Common myeloid progenitor, CD34-positive (primary cell): ENCODE measurements at regions not wholly inside any gene's neighbourhood (a gene's known extent, or its start where the extent isn't known, plus 50 kb on each side); places are given as distances from the start of the nearest gene placed in this dataset.
A peak's percentile ranks its signal among the peaks of the same experiment; 100 is the strongest.

Experiments used
- CTCF ChIA-PET: fragments of 350-600 bp; sonication (Branson Sonifier 250); formaldehyde crosslinking; loops from one replicate; lab custom pipeline; 2021; ENCODE audit warnings: antibody characterized with exemption; lab: Charles Lee
- POLR2A ChIA-PET: fragments of 350-600 bp; sonication (Branson Sonifier 250); formaldehyde crosslinking; loops from one replicate; lab custom pipeline; 2021; ENCODE audit warnings: antibody characterized with exemption; lab: Charles Lee
- DNase-seq, 3 donors: peaks; one replicate each; pipeline versions ENCODE4 v3.0.0 to v3.0.0-alpha.2; 2013
- H3K27ac ChIP-seq, 2 experiments: 1 replicate in 1 of 2; 2 replicates in 1 of 2; pipeline ENCODE4 v1.7.0; 2013; ENCODE audit warnings: inconsistent platforms in 2 of 2, low read length in 2 of 2, mild to moderate bottlenecking in 2 of 2, low read depth in 1 of 2, moderate library complexity in 1 of 2; ENCODE audit not compliant: severe bottlenecking in 2 of 2, insufficient read depth in 1 of 2, poor library complexity in 1 of 2
- H3K27me3 ChIP-seq, 5 experiments: replicated peaks in 2 of 5; 1 replicate in 3 of 5; 2 replicates in 2 of 5; pipeline versions ENCODE4 v1.6.1 to v1.7.0; 2013; ENCODE audit warnings: low read length in 4 of 5, mild to moderate bottlenecking in 2 of 5, moderate library complexity in 2 of 5, inconsistent platforms in 1 of 5; ENCODE audit not compliant: insufficient read depth in 5 of 5, control insufficient read depth in 4 of 5
- H3K36me3 ChIP-seq, 4 experiments: 1 replicate in 2 of 4; 2 replicates in 2 of 4; pipeline versions ENCODE4 v1.6.1 to v1.7.0; 2013; ENCODE audit warnings: low read length in 3 of 4, control low read depth in 1 of 4, mild to moderate bottlenecking in 1 of 4; ENCODE audit not compliant: control insufficient read depth in 4 of 4, insufficient read depth in 4 of 4
- H3K4me1 ChIP-seq, 4 experiments: 1 replicate in 3 of 4; 2 replicates in 1 of 4; pipeline versions ENCODE4 v1.6.1 to v1.7.1; 2013; ENCODE audit warnings: low read length in 3 of 4, mild to moderate bottlenecking in 3 of 4, control low read depth in 1 of 4, inconsistent platforms in 1 of 4, moderate library complexity in 1 of 4; ENCODE audit not compliant: control insufficient read depth in 4 of 4, insufficient read depth in 4 of 4; ENCODE audit errors: control extremely low read depth in 1 of 4
- H3K4me3 ChIP-seq, 7 experiments: 1 replicate in 4 of 7; 2 replicates in 3 of 7; pipeline versions ENCODE4 v1.5.1 to v1.7.0; 2013; ENCODE audit warnings: mild to moderate bottlenecking in 7 of 7, low read length in 6 of 7, moderate library complexity in 6 of 7, inconsistent platforms in 2 of 7, low read depth in 2 of 7, control low read depth in 1 of 7; ENCODE audit not compliant: insufficient read depth in 4 of 7, control insufficient read depth in 1 of 7; ENCODE audit errors: extremely low read depth in 1 of 7
- H3K9me3 ChIP-seq, 5 experiments: 1 replicate in 4 of 5; 2 replicates in 1 of 5; pipeline versions ENCODE4 v1.6.1 to v1.7.1; 2013; ENCODE audit warnings: low read length in 4 of 5, mild to moderate bottlenecking in 2 of 5, inconsistent platforms in 1 of 5, low read depth in 1 of 5, moderate library complexity in 1 of 5; ENCODE audit not compliant: control insufficient read depth in 4 of 5, insufficient read depth in 2 of 5; ENCODE audit errors: control extremely low read depth in 1 of 5
- WGBS: methylation state at CpG from one replicate; pipeline ENCODE4 v1.1.5; 2013; ENCODE audit not compliant: insufficient coverage; 5-methylcytosine and 5-hydroxymethylcytosine counted together

DNA sequence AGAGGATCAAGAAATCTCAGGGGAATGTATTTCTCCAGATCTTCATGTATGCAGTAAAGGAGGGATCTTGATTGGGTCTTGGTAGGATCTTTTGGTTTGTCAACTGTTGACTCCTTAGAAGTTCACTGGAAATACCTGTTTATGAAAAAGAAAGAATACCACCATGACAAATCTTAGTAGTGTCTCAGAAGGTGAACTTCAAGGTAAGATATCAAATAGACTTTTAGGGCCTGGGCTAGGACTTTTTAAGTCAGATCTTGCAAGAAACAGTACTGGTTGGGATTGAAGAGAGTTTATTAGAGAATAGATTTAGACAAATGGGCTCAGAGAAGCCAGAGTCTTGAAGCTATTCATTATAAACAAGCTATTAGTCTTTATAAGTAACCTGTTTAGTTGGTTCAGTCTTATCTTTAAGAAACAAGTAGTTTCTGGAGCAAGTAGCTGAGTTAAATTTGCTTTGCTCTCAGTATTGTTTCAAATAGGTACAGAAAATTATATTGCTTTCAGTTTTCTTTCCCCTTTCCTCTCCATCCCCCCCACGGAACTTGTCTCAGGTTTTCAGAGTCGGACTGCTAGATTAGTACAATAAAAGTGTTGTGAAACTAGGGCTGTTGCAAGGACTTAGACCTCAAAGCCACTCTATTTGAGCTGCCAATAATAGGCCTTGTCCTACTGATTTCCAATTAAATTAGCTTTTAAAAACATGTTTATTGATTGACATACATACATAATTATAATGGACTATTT is 529.1 kb upstream of the CITED2 start:
- peak in 1 of 3 donors; percentile 8 for DNase-seq
- WGBS: no CpG with 5 or more reads among the region's 2 CpGs
- H3K27me3 ChIP-seq: no peaks in the 10 kb centered on the region
- no peak overlapping the region for H3K4me3 ChIP-seq
- H3K27ac ChIP-seq: no peak overlapping the region
- CTCF ChIA-PET: no interaction called here
- H3K4me1 ChIP-seq: no peaks in the 10 kb centered on the region
- POLR2A ChIA-PET: no interaction called here
- H3K36me3 ChIP-seq: no peaks in the 10 kb centered on the region
- no peaks in the 10 kb centered on the region for H3K9me3 ChIP-seq

DNA sequence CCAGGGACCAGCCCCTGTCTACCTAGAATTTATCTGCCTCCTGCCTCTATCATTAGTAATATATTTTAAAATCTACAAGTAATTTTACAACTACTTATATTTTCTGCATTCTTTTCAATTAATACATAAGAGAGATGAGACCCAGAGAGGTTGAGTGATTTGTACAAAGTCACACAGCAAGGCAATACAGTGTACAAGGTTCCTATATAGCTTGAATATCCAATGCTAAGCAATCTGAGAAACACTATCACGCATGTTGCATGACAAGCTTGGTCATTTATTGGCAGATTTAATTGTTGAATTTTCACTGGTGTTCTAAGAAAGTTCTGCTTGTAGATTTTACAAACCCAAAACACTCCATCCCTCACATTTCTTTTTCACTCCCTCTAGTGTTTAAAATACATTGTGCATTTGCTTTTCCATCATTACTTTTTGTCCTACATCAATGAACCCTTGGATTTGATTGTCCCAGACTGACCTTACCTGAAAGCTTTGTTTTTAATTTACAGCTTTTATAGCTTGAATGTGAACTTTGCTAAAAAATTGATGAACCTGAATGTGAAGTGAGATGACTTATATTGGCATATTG is 520.9 kb upstream of the CITED2 start:
- H3K4me3 ChIP-seq: no peak overlapping the region
- H3K36me3 ChIP-seq: no peaks in the 10 kb centered on the region
- ChIA-PET CTCF (interaction anchor here (0.6 to 1.3 kb wide), 3 partner anchors 12 to 249 kb away, joined by 3 to 5 read pairs (median 3); no protein-coding TSS in a partner anchor), POLR2A (no interaction called here)
- no peaks in the 10 kb centered on the region for H3K4me1 ChIP-seq
- peak; percentile 9 to 14 (median 10) for DNase-seq
- no peak overlapping the region for H3K27ac ChIP-seq
- H3K27me3 ChIP-seq: no peaks in the 10 kb centered on the region
- WGBS: no CpG with 5 or more reads among the region's 1 CpG
- H3K9me3 ChIP-seq: peaks cover 0 to 4% (median 2%) of the 10 kb centered on the region in 5 experiments

DNA sequence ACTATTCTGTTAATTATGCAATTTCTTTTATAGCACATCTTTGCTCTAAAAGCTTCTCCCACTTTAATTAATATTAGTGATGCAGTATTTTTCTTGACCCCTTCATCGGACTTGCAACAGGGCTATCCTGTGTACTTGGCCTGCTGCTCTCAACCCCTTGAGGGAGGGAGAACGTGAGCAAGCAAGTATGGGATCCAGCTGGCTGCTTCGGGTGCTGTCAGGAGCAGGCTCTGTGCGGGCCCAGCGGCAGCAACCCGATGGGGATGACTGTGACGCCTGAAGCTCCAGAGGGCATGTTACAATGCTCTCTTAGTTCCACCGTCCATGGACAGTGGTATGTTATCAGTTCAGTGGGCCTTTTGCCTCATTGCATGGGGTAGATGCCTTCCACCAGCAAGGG is 519.8 kb upstream of the CITED2 start:
- H3K9me3 ChIP-seq: peaks cover 0 to 4% (median 2%) of the 10 kb centered on the region in 5 experiments
- ChIA-PET CTCF (interaction anchor here (1.3 kb wide), 1 partner anchor 11 kb away, joined by 5 read pairs; no protein-coding TSS in a partner anchor), POLR2A (no interaction called here)
- H3K27ac ChIP-seq: no peak overlapping the region
- no peak for DNase-seq
- 100% methylated on average over 8 of the region's 8 CpGs for WGBS
- H3K4me3 ChIP-seq: no peak overlapping the region
- H3K4me1 ChIP-seq: no peaks in the 10 kb centered on the region
- no peaks in the 10 kb centered on the region for H3K36me3 ChIP-seq
- no peaks in the 10 kb centered on the region for H3K27me3 ChIP-seq

DNA sequence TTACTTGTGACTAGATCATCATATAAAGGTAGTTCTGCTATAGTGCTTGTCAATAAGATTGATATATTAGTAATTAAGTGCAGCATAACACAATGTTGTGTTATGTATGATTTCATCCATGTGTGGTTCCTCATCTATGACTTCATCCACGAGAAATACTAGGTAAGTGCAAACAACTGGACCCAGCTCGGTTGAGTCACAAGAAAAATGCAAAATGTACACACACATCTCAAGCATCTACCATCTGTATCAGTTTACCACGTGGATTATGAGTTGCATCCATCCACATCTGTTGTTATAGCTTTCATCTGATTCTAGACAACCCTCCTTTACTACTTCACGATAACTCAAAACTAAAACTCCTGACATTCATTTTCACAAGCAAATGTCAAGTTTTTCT is 517.0 kb upstream of the CITED2 start:
- Histone ChIP-seq H3K4me1 (no peaks in the 10 kb centered on the region), H3K4me3 (no peak overlapping the region), H3K36me3 (no peaks in the 10 kb centered on the region), H3K27me3 (no peaks in the 10 kb centered on the region), H3K9me3 (peaks cover 0 to 4% (median 2%) of the 10 kb centered on the region in 5 experiments), H3K27ac (no peak overlapping the region)
- ChIA-PET POLR2A (no interaction called here), CTCF (interaction anchor here (1.1 kb wide), 1 partner anchor 521 kb away, joined by 3 read pairs; no protein-coding TSS in a partner anchor)
- no peak for DNase-seq
- 92% methylated on average over 2 of the region's 4 CpGs for WGBS

DNA sequence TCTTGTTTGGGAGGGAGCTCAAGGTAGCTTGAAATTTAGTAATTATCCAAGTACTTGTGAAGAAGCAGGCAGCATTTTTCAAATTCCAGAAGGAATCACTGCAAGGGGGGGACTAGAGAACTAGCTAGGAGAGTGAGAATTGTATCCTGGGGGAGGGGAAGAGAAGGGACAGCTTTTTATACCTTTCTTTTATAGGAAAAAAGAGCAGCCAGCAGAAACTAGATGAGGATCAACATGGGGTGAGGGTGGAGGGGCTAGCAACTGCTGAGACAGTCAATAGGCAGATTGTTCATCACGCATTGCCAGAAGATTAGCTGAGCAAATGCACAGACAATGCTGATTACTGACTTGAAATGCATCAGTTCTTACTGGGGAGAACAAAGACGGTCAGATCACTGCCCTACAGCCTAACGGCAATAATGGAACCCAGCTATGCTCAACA is 514.3 kb upstream of the CITED2 start:
- Histone ChIP-seq H3K4me3 (no peak overlapping the region), H3K36me3 (no peaks in the 10 kb centered on the region), H3K27ac (no peak overlapping the region), H3K9me3 (peaks cover 0 to 2% (median 0%) of the 10 kb centered on the region in 5 experiments), H3K4me1 (peaks cover 0 to 6% (median 0%) of the 10 kb centered on the region in 4 experiments), H3K27me3 (no peaks in the 10 kb centered on the region)
- CTCF ChIA-PET: interaction anchor here (0.8 to 1.7 kb wide), 4 partner anchors 12 to 359 kb away, joined by 3 to 5 read pairs (median 3); no protein-coding TSS in a partner anchor
- POLR2A ChIA-PET: no interaction called here
- 94% methylated on average over 2 of the region's 3 CpGs for WGBS
- DNase-seq: no peak

DNA sequence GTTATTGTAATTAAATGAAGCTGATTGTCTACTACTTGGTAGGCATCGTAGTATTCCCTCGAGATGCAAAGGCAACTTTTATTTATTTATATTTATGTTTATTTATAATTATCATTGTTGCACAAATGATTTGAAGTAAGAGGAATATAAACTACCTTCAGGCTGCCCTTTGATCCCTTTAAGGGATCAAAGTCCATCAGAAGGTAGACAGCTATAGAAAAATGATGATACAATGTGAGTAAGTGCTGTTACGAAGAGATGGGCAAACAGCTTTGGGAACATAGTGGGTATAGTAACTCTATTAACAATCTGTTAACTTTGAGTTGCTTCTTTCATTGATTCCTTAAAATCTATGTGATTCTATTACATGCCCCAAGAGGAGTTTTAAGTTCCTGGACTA is 512.8 kb upstream of the CITED2 start:
- H3K4me1 ChIP-seq: peaks cover 2 to 21% (median 7%) of the 10 kb centered on the region in 4 experiments
- no peak overlapping the region for H3K27ac ChIP-seq
- CTCF ChIA-PET: interaction anchor here (1.7 kb wide), 1 partner anchor 13 kb away, joined by 3 read pairs; no protein-coding TSS in a partner anchor
- no peak for DNase-seq
- WGBS: 100% methylated on average over 1 of the region's 3 CpGs
- no peaks in the 10 kb centered on the region for H3K27me3 ChIP-seq
- no peak overlapping the region for H3K4me3 ChIP-seq
- no peaks in the 10 kb centered on the region for H3K9me3 ChIP-seq
- POLR2A ChIA-PET: no interaction called here
- H3K36me3 ChIP-seq: no peaks in the 10 kb centered on the region

DNA sequence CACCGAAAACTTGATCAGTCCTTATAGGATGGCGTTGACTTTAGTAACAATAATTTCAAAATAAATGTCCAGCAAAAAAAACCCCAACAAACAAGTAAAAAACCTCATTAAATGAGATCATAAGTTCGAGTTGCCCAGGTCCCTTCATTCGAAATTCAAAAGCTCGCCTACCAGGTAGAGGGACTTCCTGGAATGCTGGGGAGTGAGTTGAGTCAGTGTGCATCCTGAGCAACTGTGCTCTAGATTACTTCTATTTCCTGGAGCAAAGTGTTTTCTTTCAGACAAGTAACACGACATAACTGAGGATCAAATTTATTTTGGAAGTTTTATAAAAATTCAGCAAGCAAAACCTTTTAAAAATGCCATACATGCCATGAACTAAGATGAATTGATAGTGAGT is 511.9 kb upstream of the CITED2 start:
- Histone ChIP-seq H3K27ac (no peak overlapping the region), H3K4me1 (peaks cover 4 to 26% (median 10%) of the 10 kb centered on the region in 4 experiments), H3K4me3 (no peak overlapping the region), H3K27me3 (no peaks in the 10 kb centered on the region), H3K36me3 (no peaks in the 10 kb centered on the region), H3K9me3 (no peaks in the 10 kb centered on the region)
- CTCF ChIA-PET: no interaction called here
- DNase-seq: no peak
- 95% methylated on average over 4 of the region's 6 CpGs for WGBS
- POLR2A ChIA-PET: no interaction called here
